Testis (tissue), 2 donors: ENCODE measurements at regions not wholly inside any gene's neighbourhood (a gene's known extent, or its start where the extent isn't known, plus 50 kb on each side); places are given as distances from the start of the nearest gene placed in this dataset.

Source experiments
- DNase-seq: peaks from one replicate; pipeline ENCODE4 v3.0.0-alpha.2; 2019
- H3K27ac ChIP-seq, 2 donors: fragments of 200-600 bp; sonication (generic); one replicate each; pipeline ENCODE4 v1.5.1; 2019
- H3K27me3 ChIP-seq: fragments of 200-600 bp; sonication (generic); one replicate; pipeline ENCODE4 v1.5.1; 2019
- H3K36me3 ChIP-seq: fragments of 200-600 bp; sonication (generic); one replicate; pipeline ENCODE4 v1.5.1; 2017; ENCODE audit warnings: low read depth; ENCODE audit errors: missing control alignments
- H3K4me1 ChIP-seq: fragments of 200-600 bp; sonication (generic); one replicate; pipeline ENCODE4 v1.5.1; 2019
- H3K4me3 ChIP-seq, 2 donors: fragments of 200-600 bp; sonication (generic); one replicate each; pipeline ENCODE4 v1.5.1; 2017 to 2019
- H3K9me3 ChIP-seq: fragments of 200-600 bp; sonication (generic); one replicate; pipeline ENCODE4 v1.5.1; 2017
- CTCF ChIP-seq, 3 experiments: fragments of 450-650 bp in 2 of 3; fragments of 200-600 bp in 1 of 3; sonication (generic) in 1 of 3; IDR thresholded peaks; one replicate each; pipeline ENCODE4 v1.5.1; 2016 to 2019; ENCODE audit warnings: antibody characterized with exemption in 3 of 3, mild to moderate bottlenecking in 2 of 3, moderate library complexity in 1 of 3
- POLR2A ChIP-seq: fragments of 450-650 bp; IDR thresholded peaks from one replicate; pipeline ENCODE4 v1.6.1; 2017; ENCODE audit warnings: antibody characterized with exemption, mild to moderate bottlenecking, moderate library complexity
- WGBS, 2 donors: methylation state at CpG; one replicate each; pipeline ENCODE4 v1.1.5; 2018; 5-methylcytosine and 5-hydroxymethylcytosine counted together
- intact Hi-C: fragments of 100-400 bp; cut with DNase I; formaldehyde crosslinking; loops from one replicate; pipeline ENCODE4 v1.15.1; 2023; ENCODE audit warnings: low total_unique reads

- H3K27me3 ChIP-seq: no peaks in the 10 kb centered on the region
- H3K36me3 ChIP-seq: no peaks in the 10 kb centered on the region
- H3K4me1 ChIP-seq: no peaks in the 10 kb centered on the region
- H3K9me3 ChIP-seq: no peaks in the 10 kb centered on the region
- no peak for DNase-seq
- TF ChIP-seq CTCF (IDR thresholded peaks at IDR 0.05) (no peak), POLR2A (no peak)
- no peak overlapping the region for H3K27ac ChIP-seq
- intact Hi-C loops: no loop called here
- no peak overlapping the region for H3K4me3 ChIP-seq
- WGBS, 2 donors: 51 to 64% methylated on average over 6 of the region's 6 CpGs
Measured at GRCh38 chr18:7476386-7476785, 90.7 kb upstream of the PTPRM start.

GRCh38 chr18:7479756-7480155, 87.4 kb upstream of the PTPRM start:
- H3K27ac ChIP-seq: no peak overlapping the region
- no peaks in the 10 kb centered on the region for H3K36me3 ChIP-seq
- H3K4me1 ChIP-seq: no peaks in the 10 kb centered on the region
- H3K27me3 ChIP-seq: no peaks in the 10 kb centered on the region
- intact Hi-C loops: no loop called here
- WGBS, 2 donors: 49 to 54% methylated on average over 6 of the region's 6 CpGs
- no peak for DNase-seq
- no peaks in the 10 kb centered on the region for H3K9me3 ChIP-seq
- TF ChIP-seq POLR2A: no peak
- no peak overlapping the region for H3K4me3 ChIP-seq

GRCh38 chr18:7480879-7481278, 86.2 kb upstream of the PTPRM start:
- no peak for DNase-seq
- WGBS, 2 donors: 79 to 90% methylated on average over 7 of the region's 7 CpGs
- Histone ChIP-seq H3K4me3 (no peak overlapping the region), H3K9me3 (no peaks in the 10 kb centered on the region), H3K36me3 (no peaks in the 10 kb centered on the region), H3K27ac (no peak overlapping the region), H3K27me3 (no peaks in the 10 kb centered on the region), H3K4me1 (no peaks in the 10 kb centered on the region)
- no peak for TF ChIP-seq CTCF (IDR thresholded peaks at IDR 0.05)
- TF ChIP-seq POLR2A: no peak
- intact Hi-C loops: no loop called here

GRCh38 chr18:7482342-7482741, 84.8 kb upstream of the PTPRM start:
- no peak for TF ChIP-seq CTCF (IDR thresholded peaks at IDR 0.05)
- TF ChIP-seq POLR2A: no peak
- H3K27ac ChIP-seq: no peak overlapping the region

GRCh38 chr18:7485616-7486015, 81.5 kb upstream of the PTPRM start:
- Histone ChIP-seq H3K27me3 (no peaks in the 10 kb centered on the region), H3K4me3 (no peak overlapping the region), H3K9me3 (no peaks in the 10 kb centered on the region), H3K36me3 (no peaks in the 10 kb centered on the region), H3K27ac (no peak overlapping the region), H3K4me1 (no peaks in the 10 kb centered on the region)
- no peak for TF ChIP-seq CTCF (IDR thresholded peaks at IDR 0.05)
- TF ChIP-seq POLR2A: no peak
- WGBS, 2 donors: 91 to 97% methylated on average over 3 to 4 of the region's 4 CpGs
- no peak for DNase-seq
- intact Hi-C loops: no loop called here

More at GRCh38 chr18:7482342-7482741, 84.8 kb upstream of the PTPRM start:
- H3K9me3 ChIP-seq: no peaks in the 10 kb centered on the region
- intact Hi-C loops: no loop called here
- no peak for DNase-seq
- H3K27me3 ChIP-seq: no peaks in the 10 kb centered on the region
- H3K4me1 ChIP-seq: no peaks in the 10 kb centered on the region
- H3K4me3 ChIP-seq: no peak overlapping the region
- no peaks in the 10 kb centered on the region for H3K36me3 ChIP-seq
